ENCODE measurements at regions not wholly inside any gene's neighbourhood (a gene's known extent, or its start where the extent isn't known, plus 50 kb on each side); places are given as distances from the start of the nearest gene placed in this dataset.

GRCh38 chrX:68913249-68913547, 84.4 kb downstream of the EFNB1 start:
- no peak for TF ChIP-seq POLR2A (IDR thresholded peaks at IDR 0.05)
- TF ChIP-seq, protein P1, sequence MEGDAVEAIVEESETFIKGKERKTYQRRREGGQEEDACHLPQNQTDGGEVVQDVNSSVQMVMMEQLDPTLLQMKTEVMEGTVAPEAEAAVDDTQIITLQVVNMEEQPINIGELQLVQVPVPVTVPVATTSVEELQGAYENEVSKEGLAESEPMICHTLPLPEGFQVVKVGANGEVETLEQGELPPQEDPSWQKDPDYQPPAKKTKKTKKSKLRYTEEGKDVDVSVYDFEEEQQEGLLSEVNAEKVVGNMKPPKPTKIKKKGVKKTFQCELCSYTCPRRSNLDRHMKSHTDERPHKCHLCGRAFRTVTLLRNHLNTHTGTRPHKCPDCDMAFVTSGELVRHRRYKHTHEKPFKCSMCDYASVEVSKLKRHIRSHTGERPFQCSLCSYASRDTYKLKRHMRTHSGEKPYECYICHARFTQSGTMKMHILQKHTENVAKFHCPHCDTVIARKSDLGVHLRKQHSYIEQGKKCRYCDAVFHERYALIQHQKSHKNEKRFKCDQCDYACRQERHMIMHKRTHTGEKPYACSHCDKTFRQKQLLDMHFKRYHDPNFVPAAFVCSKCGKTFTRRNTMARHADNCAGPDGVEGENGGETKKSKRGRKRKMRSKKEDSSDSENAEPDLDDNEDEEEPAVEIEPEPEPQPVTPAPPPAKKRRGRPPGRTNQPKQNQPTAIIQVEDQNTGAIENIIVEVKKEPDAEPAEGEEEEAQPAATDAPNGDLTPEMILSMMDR (IDR thresholded peaks at IDR 0.05) = no peak
